NT2/D1 (cell line): ENCODE measurements at regions not wholly inside any gene's neighbourhood (a gene's known extent, or its start where the extent isn't known, plus 50 kb on each side); places are given as distances from the start of the nearest gene placed in this dataset.

Source experiments
- DNase-seq: peaks from one replicate; pipeline ENCODE4 v3.0.0-alpha.2; 2011; ENCODE audit warnings: low read depth, low spot score
- H3K27me3 ChIP-seq: 2 replicates; pipeline ENCODE4 v1.6.0; 2011; ENCODE audit warnings: mild to moderate bottlenecking; ENCODE audit not compliant: insufficient read length, insufficient read depth
- H3K36me3 ChIP-seq: 2 replicates; pipeline ENCODE4 v1.6.1; 2011; ENCODE audit warnings: mild to moderate bottlenecking, low read length, mixed read lengths; ENCODE audit not compliant: insufficient read depth, insufficient read length
- H3K4me1 ChIP-seq: 2 replicates; pipeline ENCODE4 v1.5.1; 2011; ENCODE audit not compliant: insufficient read depth, insufficient read length
- H3K4me3 ChIP-seq: 2 replicates; pipeline ENCODE4 v1.5.1; 2011; ENCODE audit warnings: low read depth; ENCODE audit not compliant: insufficient read length
- H3K9ac ChIP-seq: 2 replicates; pipeline ENCODE4 v1.6.0; 2011; ENCODE audit warnings: low read depth; ENCODE audit not compliant: insufficient read length
- H3K9me3 ChIP-seq: 2 replicates; pipeline ENCODE4 v1.5.1; 2011; ENCODE audit warnings: mild to moderate bottlenecking, low read length; ENCODE audit not compliant: insufficient read depth
- SUZ12 ChIP-seq: IDR thresholded peaks from 2 replicates; pipeline ENCODE4 v1.6.1; 2011; ENCODE audit not compliant: insufficient read length, insufficient read depth; ENCODE audit errors: extremely low read depth
- YY1 ChIP-seq: IDR thresholded peaks from 2 replicates; pipeline ENCODE4 v1.6.1; 2011; ENCODE audit not compliant: insufficient read length, insufficient read depth
- ZNF274 ChIP-seq: IDR thresholded peaks from 2 replicates; pipeline ENCODE4 v1.6.1; 2011; ENCODE audit warnings: mild to moderate bottlenecking, low read depth, low read length

GRCh38 chr5:41638685-41639084 is 128.3 kb upstream of the PLCXD3 start:
- H3K36me3 ChIP-seq, result no peaks in the 10 kb centered on the region
- no peaks in the 10 kb centered on the region for H3K9me3 ChIP-seq
- H3K9ac ChIP-seq, result no peak overlapping the region
- DNase-seq, result no peak
- no peak overlapping the region for H3K4me3 ChIP-seq
- no peaks in the 10 kb centered on the region for H3K27me3 ChIP-seq
- TF ChIP-seq SUZ12 (no peak), YY1 (no peak), ZNF274 (no peak)
- no peaks in the 10 kb centered on the region for H3K4me1 ChIP-seq

GRCh38 chr5:41637869-41638268 is 127.5 kb upstream of the PLCXD3 start:
- Histone ChIP-seq H3K4me3 (no peak overlapping the region), H3K36me3 (no peaks in the 10 kb centered on the region), H3K9ac (no peak overlapping the region), H3K9me3 (no peaks in the 10 kb centered on the region), H3K4me1 (no peaks in the 10 kb centered on the region), H3K27me3 (no peaks in the 10 kb centered on the region)
- TF ChIP-seq YY1 (no peak), SUZ12 (no peak), ZNF274 (no peak)
- DNase-seq, result no peak

DNA sequence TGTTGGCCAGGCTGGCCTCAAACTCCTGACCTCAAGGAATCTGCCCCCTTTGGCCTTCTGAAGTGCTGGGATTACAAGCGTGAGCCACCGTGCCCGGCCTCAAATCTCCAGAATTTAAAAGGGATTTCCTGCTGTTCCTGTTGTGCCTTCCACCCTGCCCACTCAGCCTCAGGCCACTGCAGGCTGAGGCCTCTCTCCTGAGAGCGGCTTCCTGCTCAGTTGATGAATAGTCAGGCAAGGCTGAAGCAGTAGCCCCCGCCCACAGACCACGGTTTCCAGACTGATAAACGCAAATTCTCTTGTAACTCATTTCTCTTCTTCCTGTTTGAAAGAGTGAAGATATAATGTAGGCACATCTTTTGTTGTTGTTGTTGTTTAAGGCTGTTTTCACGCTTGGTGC is 127.0 kb upstream of the PLCXD3 start:
- DNase-seq, result no peak
- Histone ChIP-seq H3K4me3 (no peak overlapping the region), H3K9ac (no peak overlapping the region), H3K4me1 (no peaks in the 10 kb centered on the region), H3K36me3 (no peaks in the 10 kb centered on the region), H3K9me3 (no peaks in the 10 kb centered on the region), H3K27me3 (no peaks in the 10 kb centered on the region)
- TF ChIP-seq ZNF274 (no peak), YY1 (no peak), SUZ12 (no peak)

- H3K9ac ChIP-seq, result no peak overlapping the region
- TF ChIP-seq SUZ12 (no peak), ZNF274 (no peak), YY1 (no peak)
- no peak for DNase-seq
- H3K4me1 ChIP-seq, result no peaks in the 10 kb centered on the region
- H3K27me3 ChIP-seq, result no peaks in the 10 kb centered on the region
- no peaks in the 10 kb centered on the region for H3K9me3 ChIP-seq
- H3K4me3 ChIP-seq, result no peak overlapping the region
- no peaks in the 10 kb centered on the region for H3K36me3 ChIP-seq
Observed at GRCh38 chr5:41636605-41637004, 126.2 kb upstream of the PLCXD3 start.

DNA sequence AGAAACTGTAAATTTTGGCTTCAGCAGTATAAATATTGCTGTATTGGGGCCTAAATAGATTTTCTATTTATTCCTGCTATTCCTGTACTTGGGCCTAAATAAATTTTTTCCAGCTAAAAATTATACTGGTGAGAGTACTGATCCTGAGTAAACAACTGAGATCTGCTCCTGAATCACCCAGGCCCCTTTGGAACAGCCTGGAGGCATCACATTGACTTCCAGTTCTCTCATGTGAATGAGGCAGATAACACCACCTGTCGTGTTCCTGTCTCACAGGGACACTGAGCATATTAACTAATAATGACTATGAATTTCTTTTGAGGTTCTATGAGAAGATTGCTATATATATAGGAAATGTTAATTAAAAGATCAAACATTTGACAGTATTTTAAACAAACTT is 119.5 kb upstream of the PLCXD3 start:
- no peak for DNase-seq
- Histone ChIP-seq H3K4me3 (no peak overlapping the region), H3K4me1 (no peaks in the 10 kb centered on the region), H3K9me3 (no peaks in the 10 kb centered on the region), H3K9ac (no peak overlapping the region), H3K36me3 (no peaks in the 10 kb centered on the region), H3K27me3 (no peaks in the 10 kb centered on the region)
- TF ChIP-seq YY1, result no peak
- no peak for TF ChIP-seq ZNF274
- TF ChIP-seq SUZ12, result no peak

- no peaks in the 10 kb centered on the region for H3K36me3 ChIP-seq
- no peaks in the 10 kb centered on the region for H3K9me3 ChIP-seq
- DNase-seq, result no peak
- no peaks in the 10 kb centered on the region for H3K4me1 ChIP-seq
- no peak overlapping the region for H3K4me3 ChIP-seq
- TF ChIP-seq YY1, result no peak
- TF ChIP-seq SUZ12, result no peak
- TF ChIP-seq ZNF274, result no peak
- no peaks in the 10 kb centered on the region for H3K27me3 ChIP-seq
- no peak overlapping the region for H3K9ac ChIP-seq
Observed at GRCh38 chr5:41625571-41625970, 115.2 kb upstream of the PLCXD3 start.

DNA sequence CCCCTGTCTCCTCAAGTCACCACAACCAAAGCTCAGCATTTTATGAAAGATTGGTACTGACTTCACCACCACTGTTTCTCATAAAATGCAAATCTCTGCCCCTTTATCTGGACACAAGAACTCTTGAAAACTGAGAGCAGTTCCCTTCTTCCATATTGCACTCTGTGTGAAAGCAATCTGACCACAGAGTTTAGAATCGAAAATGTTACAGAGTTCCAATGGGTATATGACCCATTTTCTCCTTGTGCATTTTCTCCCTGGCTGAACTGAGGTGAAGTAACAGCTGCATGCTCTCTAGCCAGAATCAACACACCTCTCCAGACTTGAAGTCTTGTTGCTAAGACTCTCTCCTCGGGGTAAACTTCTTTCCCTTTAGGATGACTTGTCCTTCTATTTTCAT is 111.0 kb upstream of the PLCXD3 start:
- TF ChIP-seq YY1 (no peak), SUZ12 (no peak), ZNF274 (no peak)
- DNase-seq, result no peak
- H3K27me3 ChIP-seq, result no peaks in the 10 kb centered on the region
- no peaks in the 10 kb centered on the region for H3K9me3 ChIP-seq
- no peaks in the 10 kb centered on the region for H3K36me3 ChIP-seq
- H3K4me1 ChIP-seq, result no peaks in the 10 kb centered on the region
- no peak overlapping the region for H3K4me3 ChIP-seq
- no peak overlapping the region for H3K9ac ChIP-seq

DNA sequence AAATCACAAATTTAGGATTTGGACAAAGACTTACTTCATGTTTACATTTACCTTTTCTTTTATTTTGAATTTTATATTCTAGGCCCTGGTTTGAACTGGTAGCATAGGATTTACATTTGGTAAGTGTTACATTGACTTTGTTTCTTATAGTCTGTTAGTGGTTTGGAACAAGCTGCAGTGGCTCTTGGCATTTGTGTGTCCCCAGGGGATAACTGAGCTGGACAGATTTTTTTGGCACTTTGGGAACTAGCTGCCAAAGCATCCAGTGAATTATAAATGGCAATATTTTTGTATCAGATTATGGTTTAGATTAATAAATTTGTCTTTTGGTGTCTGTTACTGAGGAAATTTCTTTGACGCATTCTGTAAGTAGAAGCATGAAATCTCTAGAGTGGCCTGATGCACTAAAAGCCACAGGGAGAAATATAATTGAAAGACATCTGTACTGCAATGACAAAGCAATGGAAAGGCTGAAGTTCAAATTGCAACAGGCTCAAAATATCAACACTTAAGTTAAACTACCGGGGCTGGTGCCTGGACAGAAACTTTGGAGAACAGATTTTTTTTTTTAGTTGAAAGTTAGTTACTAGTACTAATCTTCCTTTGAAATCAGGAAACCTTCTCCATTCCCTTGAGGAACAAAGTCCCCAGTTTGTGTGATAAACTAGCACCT is 107.6 kb upstream of the PLCXD3 start:
- Histone ChIP-seq H3K36me3 (no peaks in the 10 kb centered on the region), H3K4me3 (no peak overlapping the region), H3K9ac (no peak overlapping the region), H3K4me1 (no peaks in the 10 kb centered on the region), H3K9me3 (no peaks in the 10 kb centered on the region), H3K27me3 (no peaks in the 10 kb centered on the region)
- no peak for DNase-seq
- TF ChIP-seq SUZ12 (no peak), ZNF274 (no peak), YY1 (no peak)
